GM12873 (cell line): ENCODE measurements at regions not wholly inside any gene's neighbourhood (a gene's known extent, or its start where the extent isn't known, plus 50 kb on each side); places are given as distances from the start of the nearest gene placed in this dataset.

Experiments
- TF ChIP-seq, protein P1 (sequence below): IDR thresholded peaks from 2 replicates; pipeline ENCODE4 v1.5.1; 2012; ENCODE audit warnings: low read depth, mild to moderate bottlenecking, moderate library complexity, low read length, control low read depth; ENCODE audit not compliant: insufficient read depth; ENCODE audit errors: missing control alignments

DNA sequence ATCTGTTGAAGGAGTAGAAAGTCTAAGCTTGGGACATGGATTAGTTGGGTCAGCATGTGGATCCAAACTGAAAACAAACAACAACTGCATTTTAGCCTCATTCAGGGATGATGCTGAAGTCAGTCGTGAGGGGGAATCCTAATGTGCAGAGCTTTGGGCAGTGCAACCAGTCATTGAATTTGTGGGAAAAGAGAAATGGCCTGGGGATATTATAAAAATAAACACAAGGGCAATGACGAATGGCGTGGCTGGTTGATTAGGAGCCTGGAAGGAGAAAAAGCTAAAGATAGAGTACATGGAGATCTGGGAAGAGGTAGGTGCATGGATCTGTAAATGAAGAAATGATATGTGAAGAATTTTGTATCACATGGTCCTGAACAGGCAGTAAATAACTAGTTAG lies 477.6 kb downstream of the TLE1 start:
- TF ChIP-seq, protein P1, sequence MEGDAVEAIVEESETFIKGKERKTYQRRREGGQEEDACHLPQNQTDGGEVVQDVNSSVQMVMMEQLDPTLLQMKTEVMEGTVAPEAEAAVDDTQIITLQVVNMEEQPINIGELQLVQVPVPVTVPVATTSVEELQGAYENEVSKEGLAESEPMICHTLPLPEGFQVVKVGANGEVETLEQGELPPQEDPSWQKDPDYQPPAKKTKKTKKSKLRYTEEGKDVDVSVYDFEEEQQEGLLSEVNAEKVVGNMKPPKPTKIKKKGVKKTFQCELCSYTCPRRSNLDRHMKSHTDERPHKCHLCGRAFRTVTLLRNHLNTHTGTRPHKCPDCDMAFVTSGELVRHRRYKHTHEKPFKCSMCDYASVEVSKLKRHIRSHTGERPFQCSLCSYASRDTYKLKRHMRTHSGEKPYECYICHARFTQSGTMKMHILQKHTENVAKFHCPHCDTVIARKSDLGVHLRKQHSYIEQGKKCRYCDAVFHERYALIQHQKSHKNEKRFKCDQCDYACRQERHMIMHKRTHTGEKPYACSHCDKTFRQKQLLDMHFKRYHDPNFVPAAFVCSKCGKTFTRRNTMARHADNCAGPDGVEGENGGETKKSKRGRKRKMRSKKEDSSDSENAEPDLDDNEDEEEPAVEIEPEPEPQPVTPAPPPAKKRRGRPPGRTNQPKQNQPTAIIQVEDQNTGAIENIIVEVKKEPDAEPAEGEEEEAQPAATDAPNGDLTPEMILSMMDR = no peak

DNA sequence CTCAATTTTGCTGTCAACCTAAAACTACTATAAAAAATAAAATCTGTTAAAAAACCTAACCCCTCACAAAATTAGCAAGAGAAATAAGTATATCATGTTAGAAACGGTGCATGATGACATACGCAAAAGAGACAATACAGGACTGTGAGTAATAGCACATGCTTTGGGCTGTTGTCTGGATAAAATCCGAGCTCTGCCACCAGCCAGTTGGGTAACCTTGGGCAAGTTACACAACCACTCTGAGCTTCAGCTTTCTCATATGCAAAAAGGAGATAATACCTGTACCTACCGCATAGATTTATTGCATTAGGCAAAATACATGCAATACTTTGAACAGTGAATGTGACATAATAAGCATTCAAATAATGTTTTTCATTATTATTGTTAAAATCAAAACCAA lies 481.7 kb downstream of the TLE1 start:
- TF ChIP-seq, protein P1 = no peak

DNA sequence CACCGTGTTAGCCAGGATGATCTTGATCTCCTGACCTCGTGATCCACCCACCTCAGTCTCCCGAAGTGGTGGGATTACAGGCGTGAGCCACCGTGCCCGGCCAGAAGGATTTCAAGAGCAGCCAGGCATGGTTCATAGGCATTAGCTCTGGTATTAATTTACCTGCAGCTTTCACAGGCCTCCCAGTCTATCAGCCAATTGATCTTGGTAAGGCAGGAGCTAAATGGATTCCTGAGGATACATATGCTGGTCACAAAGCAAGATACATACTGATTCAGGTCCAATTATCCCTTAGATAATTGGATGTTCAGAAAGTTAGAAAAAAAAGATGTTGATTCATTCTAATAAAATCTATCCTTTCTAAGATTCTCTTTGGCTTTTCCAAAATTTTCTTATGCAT lies 487.1 kb downstream of the TLE1 start:
- TF ChIP-seq, protein P1 = no peak

DNA sequence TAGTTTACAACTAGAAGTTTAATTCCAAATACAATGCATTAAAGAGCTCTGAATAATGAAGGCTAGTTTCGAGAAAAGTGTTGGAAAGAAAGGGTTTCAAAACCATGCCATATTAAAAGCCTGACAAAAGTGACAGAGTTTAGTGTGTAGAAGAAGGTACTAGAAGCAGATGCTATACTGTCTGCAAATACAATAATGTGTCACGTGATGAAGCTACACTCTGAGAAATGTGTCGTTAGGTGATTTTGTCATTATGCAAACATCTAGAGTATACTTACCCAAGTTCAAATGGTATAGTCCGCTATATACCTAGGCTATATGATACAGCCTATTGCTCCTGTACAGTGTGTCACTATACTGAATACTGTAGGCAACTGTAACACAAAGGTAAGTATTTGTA lies 494.1 kb downstream of the TLE1 start:
- TF ChIP-seq, protein P1 = no peak

DNA sequence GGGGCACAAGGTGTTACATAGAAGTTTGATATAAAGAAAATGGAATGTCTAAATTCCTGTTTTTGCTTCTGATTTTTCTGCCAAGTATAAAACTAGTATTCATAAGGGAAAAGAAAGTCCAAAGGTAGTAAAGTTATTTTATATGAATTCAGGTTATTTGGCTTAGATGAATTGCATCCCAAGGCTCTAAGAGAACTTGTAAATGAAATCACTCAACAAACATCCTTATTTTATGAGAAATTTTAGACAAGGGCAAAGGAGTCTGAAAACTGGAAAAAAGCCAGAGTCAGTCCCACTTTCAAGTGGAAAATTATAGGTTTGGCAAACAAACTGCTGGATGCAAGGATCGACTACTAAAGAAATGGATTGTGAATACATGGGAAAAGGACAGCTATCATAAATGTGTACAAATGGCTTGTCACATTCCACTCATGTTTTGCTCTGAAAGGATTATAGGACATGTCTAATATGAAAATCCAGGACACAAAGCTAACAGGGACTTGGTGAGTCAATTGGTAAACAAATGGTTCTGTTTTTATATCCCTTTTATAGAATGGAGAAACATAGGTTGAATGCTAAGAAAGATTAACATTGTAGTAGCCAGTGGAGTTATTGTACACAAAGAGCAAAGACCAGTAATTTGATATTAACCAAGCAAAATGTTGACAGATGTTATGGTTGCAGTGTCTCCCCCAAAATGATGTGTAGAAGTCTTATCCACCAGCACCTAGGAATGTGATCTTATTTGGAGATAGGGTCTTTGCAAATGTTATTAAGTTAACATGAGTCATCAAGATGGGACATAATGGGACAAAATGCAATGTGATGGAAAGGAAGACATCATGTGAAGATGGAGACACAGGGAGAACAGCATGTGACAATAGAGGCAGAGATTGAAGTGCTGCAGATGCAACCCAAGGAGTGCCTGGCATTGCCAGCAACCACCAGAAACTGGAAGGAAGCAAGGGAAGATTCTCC lies 495.7 kb downstream of the TLE1 start:
- TF ChIP-seq, protein P1 = no peak

DNA sequence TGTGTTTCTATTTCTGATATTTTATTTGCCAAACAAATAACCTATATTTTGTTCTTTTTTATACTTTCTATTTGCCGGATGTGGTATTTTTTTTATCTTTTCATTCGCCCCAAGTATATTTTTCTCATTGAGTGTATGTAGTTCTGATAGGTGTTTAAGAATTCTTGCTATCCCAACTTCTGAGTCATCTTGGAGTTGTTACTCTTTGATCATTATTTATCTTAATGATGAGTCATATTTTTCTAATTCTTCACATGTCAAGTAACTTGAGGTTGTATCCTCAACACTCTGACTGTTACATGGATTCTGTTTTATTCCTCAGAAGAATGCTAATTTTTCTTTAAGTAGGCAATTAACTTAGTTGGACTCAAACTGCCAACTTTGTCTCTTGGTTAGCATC lies 498.1 kb downstream of the TLE1 start:
- TF ChIP-seq, protein P1 = no peak

DNA sequence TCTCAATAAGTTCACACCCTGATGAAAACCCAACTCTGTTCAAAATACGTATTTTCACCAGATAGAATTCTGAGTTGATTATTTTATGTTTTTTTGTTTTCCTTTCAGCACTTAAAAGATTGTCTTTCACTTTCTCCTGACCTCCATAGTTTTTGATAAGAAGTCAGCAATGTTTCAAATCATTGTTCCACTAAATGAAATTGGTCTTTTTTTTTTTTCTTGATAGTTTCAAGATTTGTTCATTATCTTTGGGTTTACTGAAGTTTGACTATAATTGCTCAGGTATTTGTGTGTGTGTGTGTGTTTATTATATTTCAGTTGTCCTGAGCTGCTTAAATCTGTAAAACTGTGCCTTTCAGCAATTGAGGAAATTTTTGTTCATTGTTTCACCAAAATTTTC lies 498.7 kb downstream of the TLE1 start:
- TF ChIP-seq, protein P1 = no peak
